SK-N-SH treated with all-trans-retinoic acid at 6 μM for 48 hours (cell line): ENCODE measurements at regions not wholly inside any gene's neighbourhood (a gene's known extent, or its start where the extent isn't known, plus 50 kb on each side); places are given as distances from the start of the nearest gene placed in this dataset.

Source experiments
- ATAC-seq: fragments of 200-7000 bp; cut with Tn5 transposase; 3 replicates; pipeline ENCODE4 v1.9.1; 2020; ENCODE audit warnings: mild to moderate bottlenecking, moderate library complexity
- ARNTL ChIP-seq: fragments of 450-650 bp; formaldehyde crosslinking; IDR thresholded peaks from 2 replicates; pipeline ENCODE4 v1.5.0; 2020; ENCODE audit warnings: low read depth, mild to moderate bottlenecking, moderate library complexity, borderline replicate concordance
- BACH2 ChIP-seq: fragments of 250-450 bp; sonication (Bioruptor Pico); IDR thresholded peaks from 2 replicates; pipeline ENCODE4 v1.9.0; 2021; ENCODE audit warnings: mild to moderate bottlenecking, borderline replicate concordance
- CSDC2 ChIP-seq: fragments of 250-450 bp; sonication (Bioruptor Pico); IDR thresholded peaks from 2 replicates; pipeline ENCODE4 v1.5.0; 2020; ENCODE audit warnings: mild to moderate bottlenecking, moderate library complexity
- ESRRG ChIP-seq: fragments of 250-450 bp; sonication (Bioruptor Pico); IDR thresholded peaks from 2 replicates; pipeline ENCODE4 v1.6.1; 2021; ENCODE audit warnings: mild to moderate bottlenecking
- GLIS3 ChIP-seq: fragments of 250-450 bp; sonication (Bioruptor Pico); IDR thresholded peaks from 2 replicates; pipeline ENCODE4 v1.5.0; 2020; ENCODE audit warnings: mild to moderate bottlenecking, moderate library complexity
- ISL1 ChIP-seq: fragments of 250-450 bp; sonication (Bioruptor Pico); IDR thresholded peaks from 2 replicates; pipeline ENCODE4 v2.1.2; 2022; ENCODE audit warnings: mild to moderate bottlenecking, moderate library complexity
- OSR1 ChIP-seq: fragments of 250-450 bp; sonication (Bioruptor Pico); IDR thresholded peaks from 2 replicates; pipeline ENCODE4 v1.8.0; 2022; ENCODE audit warnings: moderate library complexity, mild to moderate bottlenecking, inconsistent platforms
- PPARA ChIP-seq: fragments of 250-450 bp; sonication (Bioruptor Pico); IDR thresholded peaks from 2 replicates; pipeline ENCODE4 v1.5.0; 2020; ENCODE audit warnings: mild to moderate bottlenecking, borderline replicate concordance
- RARB ChIP-seq: fragments of 250-450 bp; sonication (Bioruptor Pico); IDR thresholded peaks from 2 replicates; pipeline ENCODE4 v1.8.0; 2021; ENCODE audit warnings: mild to moderate bottlenecking, moderate library complexity
- SNAI2 ChIP-seq: fragments of 250-450 bp; sonication (Bioruptor Pico); IDR thresholded peaks from 2 replicates; pipeline ENCODE4 v1.5.0; 2020; ENCODE audit warnings: mild to moderate bottlenecking, moderate library complexity
- TCF4 ChIP-seq: fragments of 250-450 bp; sonication (Bioruptor Pico); IDR thresholded peaks from 2 replicates; pipeline ENCODE4 v1.8.0; 2021; ENCODE audit warnings: mild to moderate bottlenecking, moderate library complexity, borderline replicate concordance
- TOX ChIP-seq: fragments of 250-450 bp; sonication (Bioruptor Pico); IDR thresholded peaks from 2 replicates; pipeline ENCODE4 v1.8.0; 2021; ENCODE audit warnings: mild to moderate bottlenecking, moderate library complexity, borderline replicate concordance
- ZC3H10 ChIP-seq: fragments of 250-450 bp; sonication (Bioruptor Pico); IDR thresholded peaks from 2 replicates; pipeline ENCODE4 v1.5.1; 2021; ENCODE audit warnings: mild to moderate bottlenecking, moderate library complexity
- ZFP30 ChIP-seq: fragments of 450-650 bp; formaldehyde crosslinking; IDR thresholded peaks from 2 replicates; pipeline ENCODE4 v1.5.0; 2022; ENCODE audit warnings: mild to moderate bottlenecking, moderate library complexity
- ZNF565 ChIP-seq: fragments of 450-650 bp; formaldehyde crosslinking; conservative IDR thresholded peaks from 2 replicates; pipeline ENCODE4 v1.5.0; 2020; ENCODE audit warnings: low read depth, mild to moderate bottlenecking, moderate library complexity
- ZNF70 ChIP-seq: fragments of 450-650 bp; formaldehyde crosslinking; IDR thresholded peaks from 2 replicates; pipeline ENCODE4 v1.5.0; 2020; ENCODE audit warnings: mild to moderate bottlenecking, moderate library complexity
- ZNF8 ChIP-seq: fragments of 450-650 bp; formaldehyde crosslinking; IDR thresholded peaks from 2 replicates; pipeline ENCODE4 v1.5.0; 2020; ENCODE audit warnings: mild to moderate bottlenecking, moderate library complexity
- TF ChIP-seq, protein P1 (sequence below): fragments of 250-450 bp; sonication (Bioruptor Pico); IDR thresholded peaks from 2 replicates; pipeline ENCODE4 v1.5.0; 2020; ENCODE audit warnings: mild to moderate bottlenecking, moderate library complexity
- TF ChIP-seq, protein P2 (sequence below): fragments of 250-450 bp; sonication (Bioruptor Pico); IDR thresholded peaks from 2 replicates; pipeline ENCODE4 v1.8.0; 2020; ENCODE audit warnings: mild to moderate bottlenecking, moderate library complexity, borderline replicate concordance
- TF ChIP-seq, protein P3 (sequence below): fragments of 250-450 bp; sonication (Bioruptor Pico); IDR thresholded peaks from 2 replicates; pipeline ENCODE4 v1.5.1; 2020; ENCODE audit warnings: low read depth, mild to moderate bottlenecking, moderate library complexity
- TF ChIP-seq, protein P4 (sequence below): fragments of 250-450 bp; sonication (Bioruptor Pico); IDR thresholded peaks from 2 replicates; pipeline ENCODE4 v1.5.1; 2021; ENCODE audit warnings: mild to moderate bottlenecking, moderate library complexity

DNA sequence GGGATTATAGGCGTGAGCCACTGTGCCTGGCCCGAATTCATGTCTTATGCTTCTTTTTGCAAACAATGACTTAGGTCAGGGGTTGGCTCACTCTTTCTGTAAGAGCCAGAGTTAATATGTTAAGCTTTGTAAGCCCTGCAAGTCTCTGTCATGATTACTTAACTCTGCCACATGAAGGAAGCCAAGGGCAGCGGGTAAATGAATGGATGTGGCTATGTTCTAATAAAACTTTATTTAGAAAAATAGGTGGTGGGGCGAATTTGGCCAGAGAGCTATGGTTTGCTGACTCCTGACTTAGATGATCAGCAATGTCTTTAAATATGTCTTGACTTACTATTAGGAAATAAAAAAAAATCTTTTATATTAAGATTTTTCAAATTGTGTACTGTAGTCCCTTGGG lies 114.9 kb upstream of the ZFP64 start:
- TF ChIP-seq, protein P1, sequence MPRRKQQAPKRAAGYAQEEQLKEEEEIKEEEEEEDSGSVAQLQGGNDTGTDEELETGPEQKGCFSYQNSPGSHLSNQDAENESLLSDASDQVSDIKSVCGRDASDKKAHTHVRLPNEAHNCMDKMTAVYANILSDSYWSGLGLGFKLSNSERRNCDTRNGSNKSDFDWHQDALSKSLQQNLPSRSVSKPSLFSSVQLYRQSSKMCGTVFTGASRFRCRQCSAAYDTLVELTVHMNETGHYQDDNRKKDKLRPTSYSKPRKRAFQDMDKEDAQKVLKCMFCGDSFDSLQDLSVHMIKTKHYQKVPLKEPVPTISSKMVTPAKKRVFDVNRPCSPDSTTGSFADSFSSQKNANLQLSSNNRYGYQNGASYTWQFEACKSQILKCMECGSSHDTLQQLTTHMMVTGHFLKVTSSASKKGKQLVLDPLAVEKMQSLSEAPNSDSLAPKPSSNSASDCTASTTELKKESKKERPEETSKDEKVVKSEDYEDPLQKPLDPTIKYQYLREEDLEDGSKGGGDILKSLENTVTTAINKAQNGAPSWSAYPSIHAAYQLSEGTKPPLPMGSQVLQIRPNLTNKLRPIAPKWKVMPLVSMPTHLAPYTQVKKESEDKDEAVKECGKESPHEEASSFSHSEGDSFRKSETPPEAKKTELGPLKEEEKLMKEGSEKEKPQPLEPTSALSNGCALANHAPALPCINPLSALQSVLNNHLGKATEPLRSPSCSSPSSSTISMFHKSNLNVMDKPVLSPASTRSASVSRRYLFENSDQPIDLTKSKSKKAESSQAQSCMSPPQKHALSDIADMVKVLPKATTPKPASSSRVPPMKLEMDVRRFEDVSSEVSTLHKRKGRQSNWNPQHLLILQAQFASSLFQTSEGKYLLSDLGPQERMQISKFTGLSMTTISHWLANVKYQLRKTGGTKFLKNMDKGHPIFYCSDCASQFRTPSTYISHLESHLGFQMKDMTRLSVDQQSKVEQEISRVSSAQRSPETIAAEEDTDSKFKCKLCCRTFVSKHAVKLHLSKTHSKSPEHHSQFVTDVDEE (CRISPR knock-in tag), result no peak
- TF ChIP-seq RARB (CRISPR knock-in tag), result no peak
- no peak for TF ChIP-seq ZFP30 (CRISPR knock-in tag)
- TF ChIP-seq, protein P2, sequence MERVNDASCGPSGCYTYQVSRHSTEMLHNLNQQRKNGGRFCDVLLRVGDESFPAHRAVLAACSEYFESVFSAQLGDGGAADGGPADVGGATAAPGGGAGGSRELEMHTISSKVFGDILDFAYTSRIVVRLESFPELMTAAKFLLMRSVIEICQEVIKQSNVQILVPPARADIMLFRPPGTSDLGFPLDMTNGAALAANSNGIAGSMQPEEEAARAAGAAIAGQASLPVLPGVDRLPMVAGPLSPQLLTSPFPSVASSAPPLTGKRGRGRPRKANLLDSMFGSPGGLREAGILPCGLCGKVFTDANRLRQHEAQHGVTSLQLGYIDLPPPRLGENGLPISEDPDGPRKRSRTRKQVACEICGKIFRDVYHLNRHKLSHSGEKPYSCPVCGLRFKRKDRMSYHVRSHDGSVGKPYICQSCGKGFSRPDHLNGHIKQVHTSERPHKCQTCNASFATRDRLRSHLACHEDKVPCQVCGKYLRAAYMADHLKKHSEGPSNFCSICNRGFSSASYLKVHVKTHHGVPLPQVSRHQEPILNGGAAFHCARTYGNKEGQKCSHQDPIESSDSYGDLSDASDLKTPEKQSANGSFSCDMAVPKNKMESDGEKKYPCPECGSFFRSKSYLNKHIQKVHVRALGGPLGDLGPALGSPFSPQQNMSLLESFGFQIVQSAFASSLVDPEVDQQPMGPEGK, result no peak
- ATAC-seq, result no peak

DNA sequence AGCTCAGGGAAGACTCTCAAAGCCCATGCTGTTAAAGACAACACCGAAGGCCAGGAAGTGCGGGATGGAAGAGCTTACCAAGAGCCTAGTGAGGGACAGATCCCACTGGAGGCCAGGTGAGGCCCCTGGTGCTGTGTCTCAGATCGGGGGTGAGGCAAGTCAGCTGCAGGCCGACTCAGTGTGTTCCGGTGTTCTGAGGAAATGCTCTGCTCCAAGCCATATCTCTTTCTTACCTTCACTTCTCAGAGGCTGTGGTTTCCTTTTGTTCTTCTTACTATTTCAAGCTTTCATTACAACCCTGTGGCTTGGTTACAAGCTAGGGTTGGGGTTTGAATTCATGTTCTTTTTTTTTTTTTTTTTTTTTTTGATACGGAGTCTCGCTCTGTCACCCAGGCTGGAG lies 114.3 kb upstream of the ZFP64 start:
- no peak for ATAC-seq
- TF ChIP-seq, protein P2, result no peak
- TF ChIP-seq TOX (CRISPR knock-in tag) (no peak), ZNF565 (CRISPR knock-in tag) (no peak), ISL1 (CRISPR knock-in tag) (no peak), OSR1 (CRISPR knock-in tag) (no peak), PPARA (no peak), ZFP30 (CRISPR knock-in tag) (no peak), ZNF70 (CRISPR knock-in tag) (no peak), RARB (CRISPR knock-in tag) (no peak), ESRRG (no peak), SNAI2 (CRISPR knock-in tag) (no peak), ZC3H10 (no peak), TCF4 (CRISPR knock-in tag) (no peak), ZNF8 (no peak), ARNTL (no peak), GLIS3 (CRISPR knock-in tag) (no peak)
- TF ChIP-seq, protein P3, sequence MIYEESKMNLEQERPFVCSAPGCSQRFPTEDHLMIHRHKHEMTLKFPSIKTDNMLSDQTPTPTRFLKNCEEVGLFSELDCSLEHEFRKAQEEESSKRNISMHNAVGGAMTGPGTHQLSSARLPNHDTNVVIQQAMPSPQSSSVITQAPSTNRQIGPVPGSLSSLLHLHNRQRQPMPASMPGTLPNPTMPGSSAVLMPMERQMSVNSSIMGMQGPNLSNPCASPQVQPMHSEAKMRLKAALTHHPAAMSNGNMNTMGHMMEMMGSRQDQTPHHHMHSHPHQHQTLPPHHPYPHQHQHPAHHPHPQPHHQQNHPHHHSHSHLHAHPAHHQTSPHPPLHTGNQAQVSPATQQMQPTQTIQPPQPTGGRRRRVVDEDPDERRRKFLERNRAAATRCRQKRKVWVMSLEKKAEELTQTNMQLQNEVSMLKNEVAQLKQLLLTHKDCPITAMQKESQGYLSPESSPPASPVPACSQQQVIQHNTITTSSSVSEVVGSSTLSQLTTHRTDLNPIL, result no peak
- TF ChIP-seq, protein P4, sequence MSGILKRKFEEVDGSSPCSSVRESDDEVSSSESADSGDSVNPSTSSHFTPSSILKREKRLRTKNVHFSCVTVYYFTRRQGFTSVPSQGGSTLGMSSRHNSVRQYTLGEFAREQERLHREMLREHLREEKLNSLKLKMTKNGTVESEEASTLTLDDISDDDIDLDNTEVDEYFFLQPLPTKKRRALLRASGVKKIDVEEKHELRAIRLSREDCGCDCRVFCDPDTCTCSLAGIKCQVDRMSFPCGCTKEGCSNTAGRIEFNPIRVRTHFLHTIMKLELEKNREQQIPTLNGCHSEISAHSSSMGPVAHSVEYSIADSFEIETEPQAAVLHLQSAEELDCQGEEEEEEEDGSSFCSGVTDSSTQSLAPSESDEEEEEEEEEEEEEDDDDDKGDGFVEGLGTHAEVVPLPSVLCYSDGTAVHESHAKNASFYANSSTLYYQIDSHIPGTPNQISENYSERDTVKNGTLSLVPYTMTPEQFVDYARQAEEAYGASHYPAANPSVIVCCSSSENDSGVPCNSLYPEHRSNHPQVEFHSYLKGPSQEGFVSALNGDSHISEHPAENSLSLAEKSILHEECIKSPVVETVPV (CRISPR knock-in tag), result no peak

DNA sequence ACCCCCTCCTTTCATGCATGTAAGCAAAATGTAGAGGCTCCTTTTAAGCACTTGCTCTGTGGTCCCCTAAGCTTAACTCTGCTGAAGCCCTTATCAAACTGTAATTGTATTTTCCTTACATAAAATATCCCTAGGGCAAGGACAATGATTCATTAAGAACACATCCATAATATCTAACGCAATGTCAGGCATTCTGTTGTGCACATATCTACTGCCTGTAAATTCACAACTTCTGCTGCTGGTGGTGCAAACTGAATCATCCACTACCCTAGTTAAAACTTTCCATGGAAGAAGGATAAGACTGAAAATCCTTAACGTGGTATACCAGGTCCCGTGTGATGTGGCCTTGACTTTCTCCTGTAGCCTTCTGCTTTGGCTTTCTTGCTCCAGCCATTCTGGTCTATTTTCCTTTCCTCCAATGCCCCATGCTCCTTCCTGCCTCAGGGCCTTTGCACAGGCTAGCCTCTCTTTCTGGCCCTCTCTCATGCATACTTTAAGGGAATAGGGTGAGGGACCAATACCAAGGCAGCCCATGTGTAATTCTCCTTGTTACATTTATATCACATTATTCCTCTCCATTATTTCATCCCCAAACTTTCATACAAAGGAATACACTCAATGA lies 113.6 kb upstream of the ZFP64 start:
- TF ChIP-seq TCF4 (CRISPR knock-in tag), result no peak
- no peak for TF ChIP-seq ISL1 (CRISPR knock-in tag)
- TF ChIP-seq TOX (CRISPR knock-in tag), result no peak
- TF ChIP-seq, protein P4 (CRISPR knock-in tag), result no peak
- no peak for TF ChIP-seq CSDC2
- TF ChIP-seq ESRRG, result no peak
- no peak for TF ChIP-seq BACH2 (CRISPR knock-in tag)
- no peak for ATAC-seq
